IMR-90 (cell line): ENCODE measurements at regions not wholly inside any gene's neighbourhood (a gene's known extent, or its start where the extent isn't known, plus 50 kb on each side); places are given as distances from the start of the nearest gene placed in this dataset.
"Not testable (repeated sequence)": the region's sequence is repeated elsewhere in the genome, so short reads cannot be mapped to it uniquely, and the experiment has no call there.

Experiments used
- BHLHE40 ChIP-seq: fragments of 150-350 bp; IDR thresholded peaks from 2 replicates; pipeline ENCODE4 v1.6.1; 2016; ENCODE audit warnings: mild to moderate bottlenecking, low read depth, low read length
- CEBPB ChIP-seq: IDR thresholded peaks from 2 replicates; pipeline ENCODE4 v1.6.1; 2012; ENCODE audit warnings: low read depth, low read length, improper control_type of control experiment
- FOS ChIP-seq: fragments of 150-350 bp; IDR thresholded peaks from 2 replicates; pipeline ENCODE4 v1.6.1; 2016; ENCODE audit warnings: low read depth, low read length
- MAFK ChIP-seq: IDR thresholded peaks from 2 replicates; pipeline ENCODE4 v1.6.1; 2012; ENCODE audit warnings: low read depth, low read length, improper control_type of control experiment
- MAZ ChIP-seq: IDR thresholded peaks from 2 replicates; pipeline ENCODE4 v1.6.1; 2012; ENCODE audit warnings: low read depth, mild to moderate bottlenecking, low read length, improper control_type of control experiment, moderate library complexity, borderline replicate concordance
- NFE2L2 ChIP-seq: fragments of 150-350 bp; IDR thresholded peaks from 2 replicates; pipeline ENCODE4 v1.6.1; 2016; ENCODE audit warnings: low read depth, mild to moderate bottlenecking, low read length
- POLR2A ChIP-seq: IDR thresholded peaks from 2 replicates; pipeline ENCODE4 v1.6.1; 2012; ENCODE audit warnings: mild to moderate bottlenecking, low read depth, low read length
- RAD21 ChIP-seq: IDR thresholded peaks from 2 replicates; pipeline ENCODE4 v1.6.1; 2012; ENCODE audit warnings: low read length, improper control_type of control experiment
- RCOR1 ChIP-seq: IDR thresholded peaks from 2 replicates; pipeline ENCODE4 v1.6.1; 2012; ENCODE audit warnings: mild to moderate bottlenecking, low read length, improper control_type of control experiment; ENCODE audit not compliant: insufficient replicate concordance
- RFX5 ChIP-seq: IDR thresholded peaks from 2 replicates; pipeline ENCODE4 v1.8.0; 2012; ENCODE audit warnings: low read depth, mild to moderate bottlenecking, low read length, moderate library complexity
- SMC3 ChIP-seq: fragments of 150-350 bp; IDR thresholded peaks from 2 replicates; pipeline ENCODE4 v1.6.1; 2016; ENCODE audit warnings: low read depth, mild to moderate bottlenecking, antibody characterized with exemption, low read length, moderate library complexity
- TF ChIP-seq, protein P1 (sequence below): conservative IDR thresholded peaks from 2 replicates; pipeline ENCODE4 v1.5.1; 2012; ENCODE audit warnings: mild to moderate bottlenecking, low read depth, low read length, improper control_type of control experiment
- TF ChIP-seq, protein P2 (sequence below): fragments of 150-350 bp; IDR thresholded peaks from 2 replicates; pipeline ENCODE4 v1.6.1; 2017; ENCODE audit warnings: mild to moderate bottlenecking, antibody characterized with exemption, low read length, low read depth
- TF ChIP-seq, protein P3 (sequence below): fragments of 150-350 bp; IDR thresholded peaks from 2 replicates; pipeline ENCODE4 v1.6.1; 2016; ENCODE audit warnings: low read depth, mild to moderate bottlenecking, low read length, moderate library complexity, borderline replicate concordance

DNA sequence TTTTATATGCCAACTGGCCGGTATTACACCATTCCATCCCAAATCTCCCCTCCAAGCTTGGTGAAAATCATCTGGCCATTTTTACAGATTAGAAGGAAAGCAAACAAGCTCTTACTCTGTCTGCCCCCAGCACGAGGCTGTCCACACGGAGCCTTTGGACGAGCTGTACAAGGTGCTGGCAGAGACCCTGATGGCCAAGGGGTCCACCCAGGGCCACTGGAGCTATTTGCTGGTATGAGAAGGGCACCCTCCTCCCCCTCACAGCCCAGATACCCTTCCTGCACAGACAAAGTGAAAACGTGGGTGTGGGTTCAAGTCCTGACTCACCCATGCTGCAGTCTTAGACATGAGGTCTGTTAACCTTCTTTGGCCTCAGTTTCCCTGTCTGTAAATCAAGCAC lies 84.9 kb upstream of the DRD5 start:
- TF ChIP-seq, protein P1, sequence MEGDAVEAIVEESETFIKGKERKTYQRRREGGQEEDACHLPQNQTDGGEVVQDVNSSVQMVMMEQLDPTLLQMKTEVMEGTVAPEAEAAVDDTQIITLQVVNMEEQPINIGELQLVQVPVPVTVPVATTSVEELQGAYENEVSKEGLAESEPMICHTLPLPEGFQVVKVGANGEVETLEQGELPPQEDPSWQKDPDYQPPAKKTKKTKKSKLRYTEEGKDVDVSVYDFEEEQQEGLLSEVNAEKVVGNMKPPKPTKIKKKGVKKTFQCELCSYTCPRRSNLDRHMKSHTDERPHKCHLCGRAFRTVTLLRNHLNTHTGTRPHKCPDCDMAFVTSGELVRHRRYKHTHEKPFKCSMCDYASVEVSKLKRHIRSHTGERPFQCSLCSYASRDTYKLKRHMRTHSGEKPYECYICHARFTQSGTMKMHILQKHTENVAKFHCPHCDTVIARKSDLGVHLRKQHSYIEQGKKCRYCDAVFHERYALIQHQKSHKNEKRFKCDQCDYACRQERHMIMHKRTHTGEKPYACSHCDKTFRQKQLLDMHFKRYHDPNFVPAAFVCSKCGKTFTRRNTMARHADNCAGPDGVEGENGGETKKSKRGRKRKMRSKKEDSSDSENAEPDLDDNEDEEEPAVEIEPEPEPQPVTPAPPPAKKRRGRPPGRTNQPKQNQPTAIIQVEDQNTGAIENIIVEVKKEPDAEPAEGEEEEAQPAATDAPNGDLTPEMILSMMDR = not testable (repeated sequence)
- TF ChIP-seq, protein P2, sequence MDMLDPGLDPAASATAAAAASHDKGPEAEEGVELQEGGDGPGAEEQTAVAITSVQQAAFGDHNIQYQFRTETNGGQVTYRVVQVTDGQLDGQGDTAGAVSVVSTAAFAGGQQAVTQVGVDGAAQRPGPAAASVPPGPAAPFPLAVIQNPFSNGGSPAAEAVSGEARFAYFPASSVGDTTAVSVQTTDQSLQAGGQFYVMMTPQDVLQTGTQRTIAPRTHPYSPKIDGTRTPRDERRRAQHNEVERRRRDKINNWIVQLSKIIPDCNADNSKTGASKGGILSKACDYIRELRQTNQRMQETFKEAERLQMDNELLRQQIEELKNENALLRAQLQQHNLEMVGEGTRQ = not testable (repeated sequence)
- TF ChIP-seq MAZ, RFX5, FOS, CEBPB, BHLHE40, POLR2A, MAFK, NFE2L2, RAD21, RCOR1, SMC3: not testable (repeated sequence)
- TF ChIP-seq, protein P3, sequence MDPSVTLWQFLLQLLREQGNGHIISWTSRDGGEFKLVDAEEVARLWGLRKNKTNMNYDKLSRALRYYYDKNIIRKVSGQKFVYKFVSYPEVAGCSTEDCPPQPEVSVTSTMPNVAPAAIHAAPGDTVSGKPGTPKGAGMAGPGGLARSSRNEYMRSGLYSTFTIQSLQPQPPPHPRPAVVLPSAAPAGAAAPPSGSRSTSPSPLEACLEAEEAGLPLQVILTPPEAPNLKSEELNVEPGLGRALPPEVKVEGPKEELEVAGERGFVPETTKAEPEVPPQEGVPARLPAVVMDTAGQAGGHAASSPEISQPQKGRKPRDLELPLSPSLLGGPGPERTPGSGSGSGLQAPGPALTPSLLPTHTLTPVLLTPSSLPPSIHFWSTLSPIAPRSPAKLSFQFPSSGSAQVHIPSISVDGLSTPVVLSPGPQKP = not testable (repeated sequence)
